SK-N-SH treated with all-trans-retinoic acid at 6 μM for 48 hours (cell line): ENCODE measurements at regions not wholly inside any gene's neighbourhood (a gene's known extent, or its start where the extent isn't known, plus 50 kb on each side); places are given as distances from the start of the nearest gene placed in this dataset.

Source experiments
- TSHZ2 ChIP-seq: fragments of 250-450 bp; sonication (Bioruptor Pico); IDR thresholded peaks from 2 replicates; pipeline ENCODE4 v1.5.0; 2020; ENCODE audit warnings: mild to moderate bottlenecking, moderate library complexity
- ZFP30 ChIP-seq: fragments of 450-650 bp; formaldehyde crosslinking; IDR thresholded peaks from 2 replicates; pipeline ENCODE4 v1.5.0; 2022; ENCODE audit warnings: mild to moderate bottlenecking, moderate library complexity

GRCh38 chr2:236376566-236377244 lies 112.5 kb upstream of the ASB18 start:
- TF ChIP-seq TSHZ2 (CRISPR knock-in tag): no peak
- TF ChIP-seq ZFP30 (CRISPR knock-in tag): no peak
